A673 (cell line): ENCODE measurements at regions not wholly inside any gene's neighbourhood (a gene's known extent, or its start where the extent isn't known, plus 50 kb on each side); places are given as distances from the start of the nearest gene placed in this dataset.

Source experiments
- BruUV-seq: library from RNA; stranded (reverse); fragments of 400-500 nt; replicated peaks from 2 replicates; lab custom pipeline; 2021; lab: Mats Ljungman, UMichigan
- CTCF ChIA-PET: fragments of 300-600 bp; sonication (Branson Sonifier 250); formaldehyde crosslinking; loops from one replicate; lab custom pipeline; 2022; ENCODE audit warnings: antibody characterized with exemption; lab: Charles Lee
- POLR2A ChIA-PET: fragments of 300-600 bp; sonication (Branson Sonifier 250); formaldehyde crosslinking; loops from one replicate; lab custom pipeline; 2022; ENCODE audit warnings: antibody characterized with exemption; ENCODE audit not compliant: low non-redundant PET; lab: Charles Lee
- DNase-seq: peaks from one replicate; pipeline ENCODE4 v3.0.0-alpha.2; 2015; ENCODE audit warnings: low spot score
- H3K27ac ChIP-seq: fragments of 200-600 bp; sonication (generic); 2 replicates; pipeline ENCODE4 v1.5.1; 2016; ENCODE audit warnings: mixed run types, low read depth, mild to moderate bottlenecking, mixed read lengths, antibody characterized with exemption, low read length; ENCODE audit not compliant: poor library complexity, severe bottlenecking
- H3K27me3 ChIP-seq: fragments of 200-600 bp; sonication (generic); replicated peaks from 2 replicates; pipeline ENCODE4 v1.6.1; 2017; ENCODE audit warnings: mixed run types, low read depth, mild to moderate bottlenecking, mixed read lengths, antibody characterized with exemption, low read length; ENCODE audit not compliant: insufficient read depth, poor library complexity
- H3K36me3 ChIP-seq: fragments of 200-600 bp; sonication (generic); 2 replicates; pipeline ENCODE4 v1.6.1; 2016; ENCODE audit warnings: mixed run types, mild to moderate bottlenecking, mixed read lengths, antibody characterized with exemption, low read length; ENCODE audit not compliant: insufficient read depth, poor library complexity, severe bottlenecking
- H3K4me1 ChIP-seq: fragments of 200-600 bp; sonication (generic); 2 replicates; pipeline ENCODE4 v1.6.1; 2017; ENCODE audit warnings: mixed run types, mild to moderate bottlenecking, mixed read lengths, antibody characterized with exemption, low read length; ENCODE audit not compliant: insufficient read depth, poor library complexity, severe bottlenecking
- H3K4me3 ChIP-seq: fragments of 200-600 bp; sonication (generic); 2 replicates; pipeline ENCODE4 v1.5.1; 2016; ENCODE audit warnings: low read depth, mixed run types, mild to moderate bottlenecking, mixed read lengths, low read length; ENCODE audit not compliant: poor library complexity, severe bottlenecking
- H3K9me3 ChIP-seq: fragments of 200-600 bp; sonication (generic); 2 replicates; pipeline ENCODE4 v1.6.1; 2016; ENCODE audit warnings: mixed run types, low read depth, mild to moderate bottlenecking, mixed read lengths, antibody characterized with exemption, low read length; ENCODE audit not compliant: poor library complexity, severe bottlenecking
- EZH2 ChIP-seq: fragments of 200-600 bp; sonication (generic); IDR thresholded peaks from 2 replicates; pipeline ENCODE4 v1.6.1; 2017; ENCODE audit warnings: borderline replicate concordance, low read depth, mild to moderate bottlenecking, mixed read lengths, antibody characterized with exemption, low read length; ENCODE audit not compliant: poor library complexity, severe bottlenecking
- intact Hi-C: fragments of 100-400 bp; cut with micrococcal nuclease; formaldehyde crosslinking; loops from one replicate; pipeline ENCODE4 v1.10.0; 2022; ENCODE audit not compliant: unreplicated experiment
- TF ChIP-seq, protein P1 (sequence below): fragments of 300-800, 200-600 bp; sonication (generic); conservative IDR thresholded peaks from 2 replicates; pipeline ENCODE4 v1.5.1; 2017; ENCODE audit warnings: low read depth, mild to moderate bottlenecking, antibody characterized with exemption, low read length, moderate library complexity, mixed read lengths

DNA sequence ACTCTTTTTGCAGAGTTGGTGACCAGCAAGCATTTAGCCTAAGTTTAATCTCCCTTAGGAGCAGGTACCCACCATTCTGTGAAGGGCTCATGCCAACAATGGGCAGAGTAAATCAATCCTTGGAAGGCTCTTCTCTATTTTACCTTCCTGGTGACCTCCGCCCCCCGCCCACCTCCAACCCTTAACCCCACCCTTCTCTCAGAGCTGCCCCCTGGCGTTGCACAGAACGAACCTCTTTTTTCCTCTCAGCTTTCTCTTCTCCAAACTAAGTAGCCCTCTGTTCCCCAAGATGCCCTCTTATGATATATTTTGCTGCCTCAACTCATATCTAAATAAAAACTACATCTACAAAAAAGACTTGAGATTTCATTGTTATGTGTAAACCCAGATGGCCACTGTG is 186.8 kb downstream of the SEC16B start:
- no peak overlapping the region for H3K27ac ChIP-seq
- no peak for TF ChIP-seq EZH2
- TF ChIP-seq, protein P1, sequence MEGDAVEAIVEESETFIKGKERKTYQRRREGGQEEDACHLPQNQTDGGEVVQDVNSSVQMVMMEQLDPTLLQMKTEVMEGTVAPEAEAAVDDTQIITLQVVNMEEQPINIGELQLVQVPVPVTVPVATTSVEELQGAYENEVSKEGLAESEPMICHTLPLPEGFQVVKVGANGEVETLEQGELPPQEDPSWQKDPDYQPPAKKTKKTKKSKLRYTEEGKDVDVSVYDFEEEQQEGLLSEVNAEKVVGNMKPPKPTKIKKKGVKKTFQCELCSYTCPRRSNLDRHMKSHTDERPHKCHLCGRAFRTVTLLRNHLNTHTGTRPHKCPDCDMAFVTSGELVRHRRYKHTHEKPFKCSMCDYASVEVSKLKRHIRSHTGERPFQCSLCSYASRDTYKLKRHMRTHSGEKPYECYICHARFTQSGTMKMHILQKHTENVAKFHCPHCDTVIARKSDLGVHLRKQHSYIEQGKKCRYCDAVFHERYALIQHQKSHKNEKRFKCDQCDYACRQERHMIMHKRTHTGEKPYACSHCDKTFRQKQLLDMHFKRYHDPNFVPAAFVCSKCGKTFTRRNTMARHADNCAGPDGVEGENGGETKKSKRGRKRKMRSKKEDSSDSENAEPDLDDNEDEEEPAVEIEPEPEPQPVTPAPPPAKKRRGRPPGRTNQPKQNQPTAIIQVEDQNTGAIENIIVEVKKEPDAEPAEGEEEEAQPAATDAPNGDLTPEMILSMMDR: no peak
- no peaks in the 10 kb centered on the region for H3K27me3 ChIP-seq
- no peaks in the 10 kb centered on the region for H3K36me3 ChIP-seq
- no peak overlapping the region for H3K4me3 ChIP-seq
- intact Hi-C loops: loop anchor here (5.0 kb wide), 2 partner anchors 221 to 426 kb away; no protein-coding TSS in a partner anchor
- H3K9me3 ChIP-seq: no peaks in the 10 kb centered on the region
- no TSS peak for BruUV-seq
- DNase-seq: no peak
- ChIA-PET POLR2A (interaction anchor here (0.6 kb wide), 1 partner anchor 29 kb away, joined by 3 read pairs; no protein-coding TSS in a partner anchor), CTCF (no interaction called here)
- peaks cover 31% of the 10 kb centered on the region for H3K4me1 ChIP-seq

DNA sequence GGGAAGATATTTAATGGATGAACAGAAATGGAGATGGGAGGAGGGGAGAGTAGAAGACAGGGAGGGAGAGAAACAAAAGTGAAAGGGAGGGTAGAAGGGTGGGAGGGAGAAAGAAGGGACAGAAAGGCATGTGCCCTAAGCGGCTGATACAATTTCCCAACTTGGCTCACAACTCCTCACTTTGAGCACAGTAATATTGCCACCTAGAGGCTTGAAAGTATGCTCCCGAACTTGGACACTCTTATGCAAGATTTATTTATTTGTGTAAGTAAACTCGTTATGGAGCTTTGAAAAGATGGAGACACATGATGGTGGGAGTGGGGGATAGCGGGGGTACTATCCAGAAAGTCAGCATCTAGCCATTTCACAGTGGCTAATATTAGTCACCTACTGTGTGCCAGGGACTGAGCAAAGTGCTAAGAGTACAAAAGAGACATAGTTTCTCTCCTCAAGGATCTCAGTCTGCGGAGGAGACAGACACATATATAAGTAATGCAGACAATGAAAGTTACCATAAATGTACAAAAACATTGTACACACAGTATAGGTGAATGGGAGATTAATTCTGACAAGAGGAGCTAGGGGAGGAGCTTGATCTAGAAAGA is 189.7 kb downstream of the SEC16B start:
- Histone ChIP-seq H3K36me3 (no peaks in the 10 kb centered on the region), H3K27ac (peak overlapping the region; percentile 81), H3K4me3 (no peak overlapping the region), H3K9me3 (no peaks in the 10 kb centered on the region), H3K4me1 (peaks cover 34% of the 10 kb centered on the region), H3K27me3 (no peaks in the 10 kb centered on the region)
- intact Hi-C loops: loop anchor here (1.0 to 5.0 kb wide), 7 partner anchors 48 to 883 kb away; no protein-coding TSS in a partner anchor
- BruUV-seq: no TSS peak
- ChIA-PET CTCF (interaction anchor here (0.6 kb wide), 2 partner anchors 423 to 882 kb away, joined by 3 to 7 read pairs; no protein-coding TSS in a partner anchor), POLR2A (no interaction called here)
- peak; percentile 96 for DNase-seq
- TF ChIP-seq, protein P1: peak; percentile 84
- TF ChIP-seq EZH2: no peak

DNA sequence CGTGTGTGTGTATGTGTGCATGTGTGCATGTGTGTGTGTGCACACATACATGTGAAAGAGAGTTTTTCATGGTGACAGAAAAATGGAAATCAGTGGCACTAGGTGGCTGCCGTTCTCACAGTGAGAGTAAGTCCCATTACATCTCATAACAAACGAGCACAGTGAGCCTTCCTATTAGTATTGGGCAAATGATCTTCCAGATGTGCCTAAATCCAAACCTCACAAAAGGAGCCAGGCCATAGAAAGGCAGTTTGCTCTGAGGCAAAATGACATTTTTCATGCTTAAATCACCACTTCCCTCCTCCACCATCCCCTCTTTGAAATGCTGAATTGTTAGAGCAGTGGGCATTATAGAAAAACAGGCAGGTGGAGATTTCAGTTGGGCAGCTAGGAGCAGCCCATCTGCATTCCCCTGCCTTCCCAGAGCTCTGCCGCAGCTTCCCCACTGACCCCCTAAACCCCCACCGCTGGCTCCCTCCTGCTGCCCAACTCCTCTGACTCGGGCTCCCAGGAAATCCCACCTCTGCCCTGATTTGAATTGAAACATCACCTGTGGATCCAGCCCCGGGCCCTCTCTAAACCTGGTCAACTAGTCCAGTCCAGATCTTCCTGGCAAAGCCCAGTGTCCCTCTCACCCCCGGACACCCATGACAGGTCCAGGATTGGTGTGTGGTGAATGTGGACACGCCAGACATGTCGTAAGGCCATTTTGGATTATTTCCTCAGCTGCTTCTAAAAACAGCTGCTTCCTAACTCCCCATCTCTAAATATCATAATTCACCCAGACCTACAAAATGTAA is 190.5 kb downstream of the SEC16B start:
- TF ChIP-seq EZH2: no peak
- TF ChIP-seq, protein P1: no peak
- BruUV-seq: TSS peak; percentile 78
- H3K36me3 ChIP-seq: no peaks in the 10 kb centered on the region
- H3K4me1 ChIP-seq: peaks cover 34% of the 10 kb centered on the region
- no peaks in the 10 kb centered on the region for H3K27me3 ChIP-seq
- ChIA-PET POLR2A (no interaction called here), CTCF (no interaction called here)
- H3K9me3 ChIP-seq: peaks cover under 1% of the 10 kb centered on the region
- intact Hi-C loops: no loop called here
- no peak overlapping the region for H3K4me3 ChIP-seq
- peak; percentile 49 for DNase-seq
- peak overlapping the region; percentile 81 for H3K27ac ChIP-seq
